Neural cell (in vitro differentiated cells): ENCODE measurements at regions not wholly inside any gene's neighbourhood (a gene's known extent, or its start where the extent isn't known, plus 50 kb on each side); places are given as distances from the start of the nearest gene placed in this dataset.
"Not testable (repeated sequence)": the region's sequence is repeated elsewhere in the genome, so short reads cannot be mapped to it uniquely, and the experiment has no call there.

Source experiments
- EZH2 ChIP-seq: fragments of 200-600, 300-800 bp; shearing (Covaris generic), sonication (generic); IDR thresholded peaks from 2 replicates; pipeline ENCODE4 v1.6.1; 2014; ENCODE audit warnings: antibody characterized with exemption, low read length, borderline replicate concordance, mild to moderate bottlenecking; ENCODE audit not compliant: insufficient read depth, poor library complexity, severe bottlenecking
- RAD21 ChIP-seq: fragments of 450-650 bp; conservative IDR thresholded peaks from 2 replicates; pipeline ENCODE4 v1.6.1; 2014; ENCODE audit warnings: antibody characterized with exemption, mild to moderate bottlenecking, moderate library complexity
- TF ChIP-seq, protein P1 (sequence below): fragments of 450-650 bp; IDR thresholded peaks from 2 replicates; pipeline ENCODE4 v1.5.1; 2014; ENCODE audit warnings: antibody characterized with exemption, mild to moderate bottlenecking, moderate library complexity; ENCODE audit not compliant: poor library complexity, severe bottlenecking

DNA sequence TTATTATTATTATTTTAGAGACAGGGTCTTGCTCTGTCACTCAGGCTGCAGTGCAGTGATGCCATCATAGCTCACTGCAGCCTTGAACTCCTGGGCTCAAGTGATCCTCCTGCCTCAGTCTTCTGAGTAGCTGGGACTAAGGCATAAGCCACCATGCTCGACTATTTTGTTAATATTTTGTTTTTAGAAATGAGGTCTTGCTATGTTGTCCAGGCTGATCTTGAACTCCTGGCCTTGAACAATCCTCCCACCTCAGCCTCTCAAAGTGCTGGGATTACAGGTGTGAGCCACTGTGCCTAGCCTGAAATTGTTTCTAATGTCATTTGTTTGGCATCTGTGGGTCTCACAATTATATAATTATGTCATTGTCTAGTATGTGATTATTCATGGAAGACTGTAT, 92.4 kb downstream of the LYZL2 start:
- TF ChIP-seq, protein P1, sequence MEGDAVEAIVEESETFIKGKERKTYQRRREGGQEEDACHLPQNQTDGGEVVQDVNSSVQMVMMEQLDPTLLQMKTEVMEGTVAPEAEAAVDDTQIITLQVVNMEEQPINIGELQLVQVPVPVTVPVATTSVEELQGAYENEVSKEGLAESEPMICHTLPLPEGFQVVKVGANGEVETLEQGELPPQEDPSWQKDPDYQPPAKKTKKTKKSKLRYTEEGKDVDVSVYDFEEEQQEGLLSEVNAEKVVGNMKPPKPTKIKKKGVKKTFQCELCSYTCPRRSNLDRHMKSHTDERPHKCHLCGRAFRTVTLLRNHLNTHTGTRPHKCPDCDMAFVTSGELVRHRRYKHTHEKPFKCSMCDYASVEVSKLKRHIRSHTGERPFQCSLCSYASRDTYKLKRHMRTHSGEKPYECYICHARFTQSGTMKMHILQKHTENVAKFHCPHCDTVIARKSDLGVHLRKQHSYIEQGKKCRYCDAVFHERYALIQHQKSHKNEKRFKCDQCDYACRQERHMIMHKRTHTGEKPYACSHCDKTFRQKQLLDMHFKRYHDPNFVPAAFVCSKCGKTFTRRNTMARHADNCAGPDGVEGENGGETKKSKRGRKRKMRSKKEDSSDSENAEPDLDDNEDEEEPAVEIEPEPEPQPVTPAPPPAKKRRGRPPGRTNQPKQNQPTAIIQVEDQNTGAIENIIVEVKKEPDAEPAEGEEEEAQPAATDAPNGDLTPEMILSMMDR: not testable (repeated sequence)
- not testable (repeated sequence) for TF ChIP-seq EZH2, RAD21
